ENCODE measurements at regions not wholly inside any gene's neighbourhood (a gene's known extent, or its start where the extent isn't known, plus 50 kb on each side); places are given as distances from the start of the nearest gene placed in this dataset.
"Not testable (repeated sequence)": the region's sequence is repeated elsewhere in the genome, so short reads cannot be mapped to it uniquely, and the experiment has no call there.

- DNase-seq, result no peak
These were observed 115.2 kb downstream of the ZNF37A start for GRCh38 chr10:38209332-38209731.

GRCh38 chr10:38209748-38210147 is 115.6 kb downstream of the ZNF37A start:
- not testable (repeated sequence) for DNase-seq

GRCh38 chr10:38212460-38212859 is 118.3 kb downstream of the ZNF37A start:
- no peak for DNase-seq

- no peak for DNase-seq
These were observed 132.2 kb downstream of the ZNF37A start for GRCh38 chr10:38226385-38226784.

- DNase-seq, result no peak
These were observed 134.3 kb downstream of the ZNF37A start for GRCh38 chr10:38228394-38228793.

- not testable (repeated sequence) for DNase-seq
These were observed 144.3 kb downstream of the ZNF37A start for GRCh38 chr10:38238479-38238878.

- DNase-seq, result not testable (repeated sequence)
These were observed 148.0 kb downstream of the ZNF37A start for GRCh38 chr10:38242061-38242649.

- DNase-seq, result not testable (repeated sequence)
These were observed 154.0 kb downstream of the ZNF37A start for GRCh38 chr10:38248113-38248512.

- DNase-seq, result not testable (repeated sequence)
These were observed 158.4 kb downstream of the ZNF37A start for GRCh38 chr10:38252551-38252950.

GRCh38 chr10:38267555-38267954 is 173.4 kb downstream of the ZNF37A start:
- not testable (repeated sequence) for DNase-seq

GRCh38 chr10:38271031-38271430 is 176.9 kb downstream of the ZNF37A start:
- not testable (repeated sequence) for DNase-seq

GRCh38 chr10:38274879-38275278 is 180.7 kb downstream of the ZNF37A start:
- not testable (repeated sequence) for DNase-seq

GRCh38 chr10:38292560-38292959 is 198.4 kb downstream of the ZNF37A start:
- DNase-seq, result not testable (repeated sequence)

GRCh38 chr10:38310111-38310510 is 216.0 kb downstream of the ZNF37A start:
- not testable (repeated sequence) for DNase-seq

- DNase-seq, result not testable (repeated sequence)
These were observed 221.1 kb downstream of the ZNF37A start for GRCh38 chr10:38315090-38315805.

- not testable (repeated sequence) for DNase-seq
These were observed 227.3 kb downstream of the ZNF37A start for GRCh38 chr10:38321393-38321792.

GRCh38 chr10:38330306-38330705 is 236.2 kb downstream of the ZNF37A start:
- not testable (repeated sequence) for DNase-seq

- DNase-seq, result not testable (repeated sequence)
These were observed 237.0 kb downstream of the ZNF37A start for GRCh38 chr10:38331106-38331505.

GRCh38 chr10:38333699-38334098 is 239.6 kb downstream of the ZNF37A start:
- not testable (repeated sequence) for DNase-seq

GRCh38 chr10:38350645-38351044 is 256.5 kb downstream of the ZNF37A start:
- DNase-seq, result not testable (repeated sequence)

- DNase-seq, result not testable (repeated sequence)
These were observed 260.3 kb downstream of the ZNF37A start for GRCh38 chr10:38354410-38354809.

GRCh38 chr10:38355911-38356526 is 261.9 kb downstream of the ZNF37A start:
- peak; percentile 1 for DNase-seq

- DNase-seq, result not testable (repeated sequence)
These were observed 262.4 kb downstream of the ZNF37A start for GRCh38 chr10:38356527-38356926.

GRCh38 chr10:38362514-38362913 is 268.4 kb downstream of the ZNF37A start:
- DNase-seq, result not testable (repeated sequence)
